ENCODE measurements at regions not wholly inside any gene's neighbourhood (a gene's known extent, or its start where the extent isn't known, plus 50 kb on each side); places are given as distances from the start of the nearest gene placed in this dataset.

DNA sequence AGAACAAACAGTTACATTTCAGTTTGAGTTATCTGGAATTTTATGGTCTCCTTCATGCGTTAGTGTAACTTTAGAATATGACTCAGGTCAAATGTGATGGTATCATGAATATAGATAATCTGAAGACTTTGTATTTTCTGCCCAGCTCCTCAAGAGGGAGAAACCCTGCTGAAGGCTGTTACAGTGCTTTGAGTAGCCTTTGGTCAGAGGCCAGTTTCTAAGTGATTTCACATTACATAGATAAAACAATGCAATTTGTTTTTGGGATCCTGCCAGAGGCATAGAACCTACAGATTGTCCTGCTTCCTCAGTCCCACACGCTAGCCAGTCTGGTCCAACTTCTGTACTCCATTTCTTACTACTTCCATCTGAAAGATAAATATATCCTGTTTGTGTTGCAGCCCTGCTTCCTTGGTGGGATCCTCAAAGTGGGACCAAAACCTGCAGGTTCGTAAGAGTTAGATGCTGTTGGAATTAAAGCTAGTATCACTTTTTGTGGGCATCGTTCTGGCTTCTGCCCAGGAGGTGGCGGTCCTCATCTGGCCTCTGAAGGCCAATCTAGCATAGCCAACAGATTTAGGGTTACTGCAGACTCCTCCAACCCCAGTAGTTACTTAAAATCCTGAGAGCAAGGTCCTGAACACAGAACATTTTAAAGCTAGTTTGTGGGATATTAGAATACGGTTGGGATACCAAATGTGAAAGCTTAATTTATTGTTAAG, 645.8 kb upstream of the USP24 start:
- in situ Hi-C loops (cut with HindIII; ENCODE audit: low pct_unique_long_range_greater_than_20kb, low sequenced_read_pairs): no loop called here
- DNase-seq (ENCODE audit: low read depth in 1 of 2, low spot score in 1 of 2): no peak
- TF ChIP-seq JUND (IDR thresholded peaks at IDR 0.05; ENCODE audit: low read depth): no peak

DNA sequence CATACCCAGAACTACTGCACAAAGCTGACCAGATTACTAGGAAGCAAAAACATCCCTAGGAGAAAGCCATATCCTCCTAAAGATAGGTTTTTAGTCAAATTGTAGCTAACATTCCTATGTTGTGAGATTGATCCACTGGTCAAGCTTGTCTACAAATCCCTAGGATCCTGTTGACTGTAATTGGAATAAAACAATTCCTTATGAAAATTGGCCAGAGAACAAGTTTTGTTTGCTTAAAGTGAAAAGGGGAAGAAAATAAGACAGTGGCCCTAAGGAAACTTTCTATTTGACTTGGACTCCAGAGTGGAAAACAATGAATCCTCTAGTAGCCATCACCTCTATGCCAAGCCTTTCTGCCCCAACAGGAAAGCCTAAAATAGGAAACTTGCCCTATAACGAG, 645.2 kb upstream of the USP24 start:
- in situ Hi-C loops (cut with HindIII; ENCODE audit: low pct_unique_long_range_greater_than_20kb, low sequenced_read_pairs): no loop called here
- no peak for DNase-seq (ENCODE audit: low read depth in 1 of 2, low spot score in 1 of 2)
- TF ChIP-seq JUND (IDR thresholded peaks at IDR 0.05; ENCODE audit: low read depth): no peak

GRCh38 chr1:55854911-55855310, 639.7 kb upstream of the USP24 start:
- DNase-seq (ENCODE audit: low read depth in 1 of 2, low spot score in 1 of 2): no peak
- TF ChIP-seq JUND (IDR thresholded peaks at IDR 0.05; ENCODE audit: low read depth): no peak
- in situ Hi-C loops (cut with HindIII; ENCODE audit: low pct_unique_long_range_greater_than_20kb, low sequenced_read_pairs): no loop called here

DNA sequence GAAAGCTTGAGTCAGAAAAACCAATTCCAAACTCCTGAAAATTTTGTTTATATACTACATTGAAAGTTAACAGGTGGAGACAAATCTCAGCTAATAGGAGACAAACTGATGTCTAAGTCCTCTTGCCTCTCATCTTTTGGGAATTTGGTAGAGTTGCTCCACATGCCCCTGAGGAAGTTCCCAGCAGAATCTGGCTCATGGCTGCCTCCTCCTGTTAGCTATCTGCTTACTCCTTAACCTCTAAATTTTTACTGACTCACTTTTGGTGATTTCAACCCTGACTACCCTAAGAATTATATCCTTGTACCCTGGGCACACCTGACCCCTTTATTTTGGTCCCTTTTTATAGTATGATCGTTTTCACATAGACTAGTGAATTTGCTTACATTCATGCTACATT, 633.7 kb upstream of the USP24 start:
- in situ Hi-C loops (cut with HindIII; ENCODE audit: low pct_unique_long_range_greater_than_20kb, low sequenced_read_pairs): no loop called here
- no peak for TF ChIP-seq JUND (IDR thresholded peaks at IDR 0.05; ENCODE audit: low read depth)
- no peak for DNase-seq (ENCODE audit: low read depth in 1 of 2, low spot score in 1 of 2)

GRCh38 chr1:55846051-55846450, 630.9 kb upstream of the USP24 start:
- DNase-seq (ENCODE audit: low read depth in 1 of 2, low spot score in 1 of 2): no peak
- TF ChIP-seq JUND (IDR thresholded peaks at IDR 0.05; ENCODE audit: low read depth): no peak
- in situ Hi-C loops (cut with HindIII; ENCODE audit: low pct_unique_long_range_greater_than_20kb, low sequenced_read_pairs): no loop called here

DNA sequence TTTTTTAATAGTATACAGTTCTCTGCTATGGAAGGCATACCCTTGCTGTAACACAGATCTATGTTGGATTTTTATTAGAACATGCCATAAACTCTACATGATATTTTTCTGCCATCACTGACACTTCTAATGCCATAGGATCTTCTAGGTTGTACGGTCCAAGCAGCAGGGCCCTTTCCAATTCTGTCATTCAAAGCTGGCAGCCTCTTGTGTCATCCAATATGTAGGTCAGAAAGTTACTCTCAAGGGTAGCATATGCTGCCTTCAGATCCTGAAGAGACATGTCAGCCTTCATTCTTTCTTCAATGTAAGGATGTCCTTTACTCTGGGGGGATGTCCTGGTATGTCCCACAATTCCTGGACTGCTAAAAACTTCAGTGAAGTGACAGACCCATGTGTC, 629.2 kb upstream of the USP24 start:
- in situ Hi-C loops (cut with HindIII; ENCODE audit: low pct_unique_long_range_greater_than_20kb, low sequenced_read_pairs): no loop called here
- TF ChIP-seq JUND (IDR thresholded peaks at IDR 0.05; ENCODE audit: low read depth): no peak
- DNase-seq (ENCODE audit: low read depth in 1 of 2, low spot score in 1 of 2): no peak

DNA sequence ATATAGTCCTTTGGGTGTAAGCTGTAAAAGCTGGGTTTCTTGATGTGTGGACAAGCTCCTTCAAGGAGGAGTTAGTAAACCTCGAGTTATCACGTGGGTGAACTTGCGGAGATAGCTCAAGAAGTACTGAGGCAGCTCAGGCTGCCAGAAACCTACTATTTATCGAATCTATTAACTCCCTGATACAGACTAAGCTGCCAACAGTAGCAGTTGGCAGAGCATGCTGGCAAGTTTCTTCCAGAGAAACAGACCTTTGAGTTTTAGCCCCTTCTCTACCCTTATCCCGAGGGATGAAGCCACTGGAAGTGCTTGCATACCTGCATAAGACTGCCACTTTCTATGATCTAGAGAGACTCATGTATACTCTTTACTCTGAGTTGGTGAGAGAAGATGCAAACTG, 624.5 kb upstream of the USP24 start:
- in situ Hi-C loops (cut with HindIII; ENCODE audit: low pct_unique_long_range_greater_than_20kb, low sequenced_read_pairs): no loop called here
- TF ChIP-seq JUND (IDR thresholded peaks at IDR 0.05; ENCODE audit: low read depth): no peak
- DNase-seq (ENCODE audit: low read depth in 1 of 2, low spot score in 1 of 2): no peak

DNA sequence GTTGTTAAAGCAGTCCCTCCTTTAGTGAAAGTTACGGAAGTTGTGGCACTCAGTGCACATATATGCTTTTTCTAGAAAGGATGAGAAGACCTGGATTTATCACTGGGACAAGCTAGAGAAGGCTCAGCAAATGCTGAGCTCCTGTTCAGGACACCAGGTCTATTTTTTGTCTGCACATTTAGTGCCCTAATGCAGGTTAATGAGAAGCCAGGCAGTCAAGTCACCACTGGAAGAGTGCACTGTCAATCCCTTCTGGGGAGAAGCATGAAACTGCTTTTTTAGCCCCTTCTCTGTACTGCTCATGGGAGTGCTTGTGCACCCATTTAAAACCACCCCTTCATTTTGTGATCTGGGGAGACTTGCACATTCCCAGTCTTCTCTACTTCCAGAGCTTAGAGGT, 624.1 kb upstream of the USP24 start:
- in situ Hi-C loops (cut with HindIII; ENCODE audit: low pct_unique_long_range_greater_than_20kb, low sequenced_read_pairs): no loop called here
- DNase-seq (ENCODE audit: low read depth in 1 of 2, low spot score in 1 of 2): no peak
- TF ChIP-seq JUND (IDR thresholded peaks at IDR 0.05; ENCODE audit: low read depth): no peak

DNA sequence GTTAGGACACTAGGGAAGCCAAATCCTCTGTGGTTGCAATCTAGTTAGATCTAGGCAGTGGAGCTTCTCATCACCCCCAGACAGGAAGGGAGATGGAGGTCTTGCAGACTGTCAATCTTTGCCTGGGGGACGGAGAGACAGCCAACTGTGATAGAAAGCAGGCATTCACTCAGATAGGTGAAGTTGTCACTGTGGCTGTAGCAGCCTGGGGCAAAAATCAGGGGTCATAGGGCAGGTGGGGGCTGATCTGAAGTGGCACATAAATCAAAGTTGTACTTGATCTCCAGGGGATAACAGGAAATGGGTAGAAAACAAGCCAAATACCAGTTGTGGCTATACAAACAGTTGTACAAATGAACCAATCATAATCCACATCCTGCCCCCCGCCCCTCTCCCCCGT, 620.9 kb upstream of the USP24 start:
- in situ Hi-C loops (cut with HindIII; ENCODE audit: low pct_unique_long_range_greater_than_20kb, low sequenced_read_pairs): no loop called here
- DNase-seq (ENCODE audit: low read depth in 1 of 2, low spot score in 1 of 2): no peak
- TF ChIP-seq JUND (IDR thresholded peaks at IDR 0.05; ENCODE audit: low read depth): no peak

GRCh38 chr1:55833529-55834091, 618.4 kb upstream of the USP24 start:
- in situ Hi-C loops (cut with HindIII; ENCODE audit: low pct_unique_long_range_greater_than_20kb, low sequenced_read_pairs): no loop called here
- TF ChIP-seq JUND (IDR thresholded peaks at IDR 0.05; ENCODE audit: low read depth): no peak
- DNase-seq (ENCODE audit: low read depth in 1 of 2, low spot score in 1 of 2): no peak

DNA sequence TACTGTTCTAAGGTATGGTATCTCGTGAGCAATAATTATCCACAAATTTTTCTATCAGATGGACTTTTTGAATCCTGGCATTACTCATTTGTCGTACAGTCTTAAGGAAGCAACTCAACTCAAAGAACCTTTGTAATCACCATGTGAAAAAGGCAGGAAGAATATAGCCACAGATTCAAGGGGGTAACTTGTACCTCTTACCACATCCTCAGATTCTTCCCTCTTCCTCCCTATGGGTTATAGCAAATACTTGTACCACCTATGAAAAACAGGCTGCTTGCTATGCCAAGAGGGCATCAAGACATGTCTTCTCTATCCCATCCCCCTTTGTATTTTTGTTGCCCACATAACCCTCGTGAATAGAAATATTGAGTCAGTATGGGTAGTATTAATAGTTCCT, 616.6 kb upstream of the USP24 start:
- TF ChIP-seq JUND (IDR thresholded peaks at IDR 0.05; ENCODE audit: low read depth): no peak
- no peak for DNase-seq (ENCODE audit: low read depth in 1 of 2, low spot score in 1 of 2)
- in situ Hi-C loops (cut with HindIII; ENCODE audit: low pct_unique_long_range_greater_than_20kb, low sequenced_read_pairs): no loop called here

GRCh38 chr1:55828044-55828443, 612.9 kb upstream of the USP24 start:
- no peak for TF ChIP-seq JUND (IDR thresholded peaks at IDR 0.05; ENCODE audit: low read depth)
- in situ Hi-C loops (cut with HindIII; ENCODE audit: low pct_unique_long_range_greater_than_20kb, low sequenced_read_pairs): no loop called here
- no peak for DNase-seq (ENCODE audit: low read depth in 1 of 2, low spot score in 1 of 2)

DNA sequence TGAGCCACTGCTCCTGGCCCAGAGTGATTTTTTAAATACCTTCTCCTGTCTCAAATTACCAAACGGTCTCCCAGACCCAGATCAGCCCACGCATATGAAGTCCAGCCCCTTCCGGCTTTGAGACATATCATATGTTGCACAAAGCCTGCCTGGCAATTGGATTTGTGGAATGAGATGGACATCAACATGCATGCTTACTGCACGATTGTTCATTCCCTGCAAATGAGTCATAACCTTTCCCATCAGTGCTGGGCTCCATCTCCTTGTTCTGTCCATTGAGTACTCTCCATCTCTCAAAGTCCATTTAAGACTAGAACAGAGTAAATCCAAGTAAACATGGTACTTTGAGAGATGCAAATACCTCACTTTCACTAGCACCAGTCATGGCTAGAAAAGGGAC, 612.2 kb upstream of the USP24 start:
- DNase-seq (ENCODE audit: low read depth in 1 of 2, low spot score in 1 of 2): no peak
- TF ChIP-seq JUND (IDR thresholded peaks at IDR 0.05; ENCODE audit: low read depth): no peak
- in situ Hi-C loops (cut with HindIII; ENCODE audit: low pct_unique_long_range_greater_than_20kb, low sequenced_read_pairs): no loop called here
